OCI-LY7 (cell line): ENCODE measurements at regions not wholly inside any gene's neighbourhood (a gene's known extent, or its start where the extent isn't known, plus 50 kb on each side); places are given as distances from the start of the nearest gene placed in this dataset.

Experiments
- BruUV-seq: library from RNA; stranded (reverse); fragments of 400-500 nt; replicated peaks from 2 replicates; lab custom pipeline; 2021; lab: Mats Ljungman, UMichigan
- CTCF ChIA-PET: fragments of 300-600 bp; sonication (Branson Sonifier 250); formaldehyde crosslinking; loops from one replicate; lab custom pipeline; 2022; ENCODE audit warnings: antibody characterized with exemption; ENCODE audit not compliant: unreplicated experiment; lab: Charles Lee
- POLR2A ChIA-PET: fragments of 300-600 bp; sonication (Branson Sonifier 250); formaldehyde crosslinking; loops from one replicate; lab custom pipeline; 2022; ENCODE audit warnings: antibody characterized with exemption; lab: Charles Lee
- DNase-seq: peaks from one replicate; pipeline ENCODE4 v3.0.0-alpha.2; 2015; ENCODE audit warnings: low spot score
- H2AFZ ChIP-seq: fragments of 200-600 bp; sonication (generic), shearing (Covaris generic); 2 replicates; pipeline ENCODE4 v1.6.1; 2014; ENCODE audit warnings: mild to moderate bottlenecking, antibody characterized with exemption, low read length, moderate library complexity
- H3K27ac ChIP-seq: fragments of 200-600 bp; sonication (generic); 2 replicates; pipeline ENCODE4 v1.5.1; 2014; ENCODE audit warnings: mixed run types, low read depth, mild to moderate bottlenecking, moderate library complexity, low read length, inconsistent platforms; ENCODE audit not compliant: poor library complexity, severe bottlenecking
- H3K36me3 ChIP-seq: fragments of 200-600 bp; sonication (generic); 2 replicates; pipeline ENCODE4 v1.6.1; 2014; ENCODE audit warnings: mild to moderate bottlenecking, antibody characterized with exemption, low read length, moderate library complexity, mixed read lengths; ENCODE audit not compliant: insufficient read depth
- H3K4me1 ChIP-seq: fragments of 200-600 bp; sonication (generic); 2 replicates; pipeline ENCODE4 v1.5.1; 2014; ENCODE audit warnings: mild to moderate bottlenecking, low read length; ENCODE audit not compliant: insufficient read depth, poor library complexity, severe bottlenecking
- H3K4me2 ChIP-seq: fragments of 200-600 bp; sonication (generic); 2 replicates; pipeline ENCODE4 v1.6.1; 2014; ENCODE audit warnings: mild to moderate bottlenecking, low read length
- H3K4me3 ChIP-seq: fragments of 200-600 bp; sonication (generic); 2 replicates; pipeline ENCODE4 v1.5.1; 2014; ENCODE audit warnings: mild to moderate bottlenecking, low read depth, low read length; ENCODE audit not compliant: poor library complexity, severe bottlenecking
- H3K79me2 ChIP-seq: fragments of 200-600 bp; sonication (generic); 2 replicates; pipeline ENCODE4 v1.6.1; 2016; ENCODE audit warnings: low read depth, mild to moderate bottlenecking, low read length, moderate library complexity, mixed read lengths; ENCODE audit not compliant: insufficient read depth
- H3K9me2 ChIP-seq: fragments of 200-600 bp; sonication (generic); 2 replicates; pipeline ENCODE4 v1.6.1; 2016; ENCODE audit warnings: mild to moderate bottlenecking, low read length, mixed read lengths; ENCODE audit not compliant: insufficient read depth
- H3K9me3 ChIP-seq: fragments of 200-600 bp; sonication (generic); 2 replicates; pipeline ENCODE4 v1.6.1; 2014; ENCODE audit warnings: mild to moderate bottlenecking, mixed run types, low read length, mixed read lengths
- H4K20me1 ChIP-seq: fragments of 200-600 bp; sonication (generic); 2 replicates; pipeline ENCODE4 v1.6.1; 2014; ENCODE audit warnings: mild to moderate bottlenecking, antibody characterized with exemption, low read length, moderate library complexity, mixed read lengths; ENCODE audit not compliant: insufficient read depth
- EZH2phosphoT487 ChIP-seq: fragments of 200-600 bp; sonication (generic); IDR thresholded peaks from 2 replicates; pipeline ENCODE4 v1.6.1; 2018; ENCODE audit warnings: low read depth, borderline replicate concordance, mild to moderate bottlenecking, mixed run types, antibody characterized with exemption, low read length, moderate library complexity, mixed read lengths
- intact Hi-C: fragments of 100-400 bp; cut with micrococcal nuclease; formaldehyde crosslinking; loops from one replicate; pipeline ENCODE4 v1.10.0; 2022; ENCODE audit not compliant: unreplicated experiment
- TF ChIP-seq, protein P1 (sequence below): fragments of 200-600 bp; sonication (generic); conservative IDR thresholded peaks from 2 replicates; pipeline ENCODE4 v1.5.1; 2014; ENCODE audit warnings: mild to moderate bottlenecking, antibody characterized with exemption, low read length, moderate library complexity, mixed read lengths

DNA sequence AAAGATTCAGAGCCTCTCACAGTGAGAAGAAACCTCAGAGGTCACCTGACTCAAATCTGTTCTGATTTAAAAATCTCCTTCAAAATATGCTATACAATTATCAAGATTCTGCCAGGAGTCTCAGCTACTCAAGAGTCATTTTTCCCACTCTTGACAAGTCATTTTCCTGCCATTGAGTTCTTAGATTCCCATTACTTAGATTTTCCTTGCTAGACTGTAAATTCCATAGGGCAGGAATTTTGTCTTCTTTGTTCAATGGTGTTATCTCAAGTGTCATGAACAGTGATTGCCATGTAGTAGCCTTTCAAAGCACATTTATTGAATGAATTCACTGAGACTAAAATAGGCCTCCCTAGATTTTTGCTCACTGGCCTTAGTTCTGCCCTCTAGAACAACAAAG, 95.9 kb downstream of the PCTP start:
- POLR2A ChIA-PET = no interaction called here

DNA sequence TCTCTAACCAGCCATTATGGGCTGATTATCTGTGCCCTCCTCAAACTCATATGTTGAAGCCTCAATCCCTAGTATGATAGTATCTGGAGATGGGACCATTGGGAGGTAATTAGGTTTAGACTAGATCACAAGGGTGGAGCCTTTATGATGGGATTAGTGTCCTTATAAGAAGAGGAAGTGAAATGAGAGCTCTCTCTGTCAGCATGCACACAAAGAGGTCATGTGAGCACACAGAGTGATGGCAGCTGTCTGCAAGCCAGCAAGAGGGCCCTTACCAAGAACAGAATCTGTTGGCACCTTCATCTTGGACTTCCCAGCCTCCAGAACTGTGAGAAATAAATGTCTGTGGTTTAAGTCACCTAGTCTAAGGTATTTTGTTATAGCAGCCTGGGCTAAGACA, 101.9 kb downstream of the PCTP start:
- no peak overlapping the region for H2AFZ ChIP-seq
- H3K36me3 ChIP-seq = no peaks in the 10 kb centered on the region
- peak; percentile 16 for DNase-seq

More for the DNA sequence above, 95.9 kb downstream of the PCTP start:
- no peaks in the 10 kb centered on the region for H3K9me2 ChIP-seq
- no peaks in the 10 kb centered on the region for H3K9me3 ChIP-seq
- DNase-seq = no peak
- no peaks in the 10 kb centered on the region for H3K4me1 ChIP-seq
- no TSS peak for BruUV-seq
- H2AFZ ChIP-seq = no peak overlapping the region
- H3K27ac ChIP-seq = no peak overlapping the region
- no peaks in the 10 kb centered on the region for H4K20me1 ChIP-seq
- intact Hi-C loops = no loop called here
- H3K4me2 ChIP-seq = no peak overlapping the region
- no peaks in the 10 kb centered on the region for H3K79me2 ChIP-seq
- no peaks in the 10 kb centered on the region for H3K36me3 ChIP-seq
- CTCF ChIA-PET = no interaction called here
- H3K4me3 ChIP-seq = no peak overlapping the region
- no peak for TF ChIP-seq EZH2phosphoT487
- TF ChIP-seq, protein P1, sequence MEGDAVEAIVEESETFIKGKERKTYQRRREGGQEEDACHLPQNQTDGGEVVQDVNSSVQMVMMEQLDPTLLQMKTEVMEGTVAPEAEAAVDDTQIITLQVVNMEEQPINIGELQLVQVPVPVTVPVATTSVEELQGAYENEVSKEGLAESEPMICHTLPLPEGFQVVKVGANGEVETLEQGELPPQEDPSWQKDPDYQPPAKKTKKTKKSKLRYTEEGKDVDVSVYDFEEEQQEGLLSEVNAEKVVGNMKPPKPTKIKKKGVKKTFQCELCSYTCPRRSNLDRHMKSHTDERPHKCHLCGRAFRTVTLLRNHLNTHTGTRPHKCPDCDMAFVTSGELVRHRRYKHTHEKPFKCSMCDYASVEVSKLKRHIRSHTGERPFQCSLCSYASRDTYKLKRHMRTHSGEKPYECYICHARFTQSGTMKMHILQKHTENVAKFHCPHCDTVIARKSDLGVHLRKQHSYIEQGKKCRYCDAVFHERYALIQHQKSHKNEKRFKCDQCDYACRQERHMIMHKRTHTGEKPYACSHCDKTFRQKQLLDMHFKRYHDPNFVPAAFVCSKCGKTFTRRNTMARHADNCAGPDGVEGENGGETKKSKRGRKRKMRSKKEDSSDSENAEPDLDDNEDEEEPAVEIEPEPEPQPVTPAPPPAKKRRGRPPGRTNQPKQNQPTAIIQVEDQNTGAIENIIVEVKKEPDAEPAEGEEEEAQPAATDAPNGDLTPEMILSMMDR = no peak

DNA sequence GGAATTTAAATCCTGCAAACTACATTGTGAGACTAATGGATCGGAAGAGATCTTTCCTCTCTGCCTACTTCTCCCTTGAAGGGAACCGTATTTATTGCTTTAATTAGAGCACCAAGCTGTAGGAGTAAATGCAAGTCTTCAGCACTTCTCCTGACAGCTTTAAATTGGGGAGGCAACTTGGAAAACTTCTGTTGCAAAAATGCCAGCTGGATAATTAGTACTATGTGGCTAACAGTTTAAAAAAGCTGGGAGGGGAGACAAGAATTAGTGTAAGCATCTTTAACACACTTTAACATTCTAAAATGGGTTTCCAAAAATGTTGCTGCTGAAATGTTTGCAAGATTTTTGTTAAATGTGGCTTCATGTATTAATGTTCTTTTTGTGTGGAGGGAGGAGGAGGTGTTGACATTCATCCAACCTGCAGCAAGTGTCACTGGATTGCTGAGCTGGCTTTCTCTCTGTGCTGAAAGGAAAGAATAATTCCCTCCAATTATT, 108.5 kb downstream of the PCTP start:
- ChIA-PET POLR2A (no interaction called here), CTCF (no interaction called here)

More for the DNA sequence above, 101.9 kb downstream of the PCTP start:
- Histone ChIP-seq H3K4me1 (no peaks in the 10 kb centered on the region), H4K20me1 (no peaks in the 10 kb centered on the region), H3K9me2 (no peaks in the 10 kb centered on the region), H3K4me3 (no peak overlapping the region), H3K27ac (no peak overlapping the region), H3K4me2 (no peak overlapping the region), H3K79me2 (no peaks in the 10 kb centered on the region), H3K9me3 (no peaks in the 10 kb centered on the region)
- BruUV-seq = no TSS peak
- TF ChIP-seq, protein P1 = no peak
- no peak for TF ChIP-seq EZH2phosphoT487
- CTCF ChIA-PET = no interaction called here
- intact Hi-C loops = no loop called here
- POLR2A ChIA-PET = no interaction called here

More for the DNA sequence above, 108.5 kb downstream of the PCTP start:
- H3K4me1 ChIP-seq = no peaks in the 10 kb centered on the region
- no TSS peak for BruUV-seq
- H3K4me3 ChIP-seq = no peak overlapping the region
- no peak overlapping the region for H2AFZ ChIP-seq
- H3K4me2 ChIP-seq = no peak overlapping the region
- intact Hi-C loops = no loop called here
- no peaks in the 10 kb centered on the region for H3K36me3 ChIP-seq
- no peaks in the 10 kb centered on the region for H3K9me3 ChIP-seq
- no peaks in the 10 kb centered on the region for H4K20me1 ChIP-seq
- no peaks in the 10 kb centered on the region for H3K79me2 ChIP-seq
- TF ChIP-seq EZH2phosphoT487 = no peak
- TF ChIP-seq, protein P1 = no peak
- no peak for DNase-seq
- H3K9me2 ChIP-seq = no peaks in the 10 kb centered on the region
- no peak overlapping the region for H3K27ac ChIP-seq
